ENCODE measurements at regions not wholly inside any gene's neighbourhood (a gene's known extent, or its start where the extent isn't known, plus 50 kb on each side); places are given as distances from the start of the nearest gene placed in this dataset.

DNA sequence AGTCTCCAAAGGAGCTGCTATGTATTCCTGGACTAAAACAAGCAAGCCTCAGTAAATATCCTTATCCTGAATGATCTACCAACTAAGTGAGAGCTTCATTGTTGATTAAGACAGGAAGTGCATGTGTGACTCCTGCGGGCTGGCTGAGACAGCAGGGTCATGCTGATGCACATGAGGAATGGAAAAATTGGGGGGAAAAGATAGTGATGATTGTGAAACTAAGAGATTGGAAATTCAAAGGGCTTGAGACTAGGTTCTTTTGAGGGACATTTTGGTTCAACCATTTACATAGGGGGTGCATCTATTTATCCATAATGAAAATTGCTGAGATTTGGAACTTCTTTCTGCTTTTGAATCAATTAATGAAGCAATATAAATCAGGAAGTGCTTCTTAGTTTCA is 61.1 kb upstream of the C1QTNF7 start:
- DNase-seq (ENCODE audit: low read depth in 3 of 3, low spot score in 1 of 3): no peak

DNA sequence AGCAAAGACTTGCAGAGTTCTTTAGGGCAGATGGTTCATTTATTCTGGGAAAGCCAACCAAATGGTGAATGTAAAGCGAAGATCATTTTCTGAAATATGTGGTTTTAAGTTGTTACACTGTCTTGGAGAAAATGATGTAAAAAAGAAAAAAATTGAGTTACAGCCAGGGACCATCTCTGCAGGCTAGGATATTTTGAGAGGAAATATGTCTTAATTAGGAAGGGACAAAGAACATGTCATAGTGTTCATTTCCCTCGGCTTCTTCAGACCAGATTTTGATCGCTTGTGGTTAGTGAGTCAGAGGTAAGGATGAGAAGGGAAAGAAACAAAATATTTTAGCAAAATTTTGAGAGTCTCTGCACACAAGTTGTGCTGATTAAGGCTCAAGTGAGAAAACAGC is 59.0 kb upstream of the C1QTNF7 start:
- DNase-seq (ENCODE audit: low read depth in 3 of 3, low spot score in 1 of 3): no peak

DNA sequence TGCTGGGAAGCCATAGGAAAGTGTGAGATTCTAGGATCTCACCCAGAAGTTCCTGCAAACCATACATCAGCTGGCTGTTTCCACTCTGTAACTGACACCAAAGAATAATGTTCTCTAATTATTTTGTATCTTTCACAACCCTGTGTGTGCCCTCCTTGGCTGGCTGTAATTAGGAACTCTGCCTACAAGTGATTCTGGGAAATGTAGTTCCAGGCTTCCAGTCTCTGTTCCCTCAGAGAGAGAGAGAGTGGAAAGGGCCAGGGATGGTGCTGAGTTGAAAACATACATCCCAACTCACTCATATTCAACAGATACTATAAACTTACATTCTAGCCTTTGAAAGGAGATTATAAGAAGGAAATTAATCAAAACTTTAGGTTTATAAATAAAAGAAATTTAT is 57.5 kb upstream of the C1QTNF7 start:
- DNase-seq (ENCODE audit: low read depth in 3 of 3, low spot score in 1 of 3): no peak

GRCh38 chr4:15373363-15373762 is 54.5 kb upstream of the C1QTNF7 start:
- DNase-seq (ENCODE audit: low read depth in 3 of 3, low spot score in 1 of 3): no peak

GRCh38 chr4:15374656-15375055 is 53.2 kb upstream of the C1QTNF7 start:
- no peak for DNase-seq (ENCODE audit: low read depth in 3 of 3, low spot score in 1 of 3)

DNA sequence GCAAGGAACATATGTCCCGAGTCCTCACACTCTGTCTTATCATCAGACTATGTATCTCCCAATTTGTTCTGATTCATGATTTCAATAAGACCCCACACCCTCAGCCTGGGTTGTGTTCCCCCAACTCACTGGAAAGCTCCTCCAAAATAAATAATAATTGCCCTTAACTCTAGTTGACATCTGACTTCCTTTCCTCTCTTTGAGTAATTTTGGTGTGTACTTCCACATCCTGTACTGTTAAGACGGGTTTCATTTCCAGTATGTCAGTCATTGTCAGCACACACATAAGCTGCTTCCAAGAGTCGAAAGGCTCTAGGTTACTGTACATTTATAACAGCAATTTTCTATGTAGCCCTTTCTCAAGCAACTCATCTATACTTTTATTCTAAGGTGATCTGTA is 52.2 kb upstream of the C1QTNF7 start:
- DNase-seq (ENCODE audit: low read depth in 3 of 3, low spot score in 1 of 3): no peak

DNA sequence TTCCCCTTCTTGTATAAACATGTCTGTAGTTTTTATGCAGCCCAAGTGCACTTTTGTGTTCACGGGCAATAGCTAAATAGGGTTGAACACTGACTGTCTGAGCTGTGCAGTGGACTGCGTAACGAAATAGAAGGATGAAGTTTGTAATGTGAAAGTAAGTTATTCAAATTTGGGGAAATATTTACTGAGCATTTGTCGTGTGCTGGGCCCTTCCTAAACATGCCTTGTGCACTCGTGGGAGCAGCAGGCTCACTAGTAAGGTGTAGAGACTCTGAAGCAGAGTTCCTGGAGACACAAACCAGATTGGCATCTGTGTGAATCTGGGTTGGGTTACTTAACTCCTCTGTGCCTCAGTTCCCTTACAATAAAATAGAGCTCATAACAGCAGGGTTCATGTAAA is 51.7 kb upstream of the C1QTNF7 start:
- no peak for DNase-seq (ENCODE audit: low read depth in 3 of 3, low spot score in 1 of 3)

DNA sequence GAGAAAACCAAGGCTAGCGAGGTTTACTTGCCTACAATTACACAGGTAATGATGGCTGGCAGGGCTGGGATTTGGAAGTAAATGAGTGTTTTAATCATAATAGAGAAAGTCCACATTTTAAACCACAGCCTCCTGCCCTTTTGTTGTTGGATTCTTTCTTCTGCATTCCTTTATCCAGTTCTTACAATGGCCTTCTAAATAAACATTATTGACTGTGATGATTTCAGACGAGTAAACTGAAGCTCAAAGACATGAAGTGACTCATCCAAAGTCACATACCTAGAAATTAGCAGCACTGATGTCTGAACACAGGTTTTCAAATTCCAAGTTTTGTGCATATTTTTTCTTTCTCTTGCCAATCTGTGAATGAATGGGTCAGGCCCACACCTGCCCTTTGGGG is 51.2 kb upstream of the C1QTNF7 start:
- no peak for DNase-seq (ENCODE audit: low read depth in 3 of 3, low spot score in 1 of 3)
